A549 (cell line): ENCODE measurements at regions not wholly inside any gene's neighbourhood (a gene's known extent, or its start where the extent isn't known, plus 50 kb on each side); places are given as distances from the start of the nearest gene placed in this dataset.

ENCODE experiments used
- CHD2 ChIP-seq: fragments of 150-350 bp; IDR thresholded peaks from 2 replicates; pipeline ENCODE4 v1.6.1; 2014; ENCODE audit warnings: low read length; ENCODE audit not compliant: partially characterized antibody
- GATA3 ChIP-seq: IDR thresholded peaks from 2 replicates; pipeline ENCODE4 v1.6.1; 2012; ENCODE audit warnings: borderline replicate concordance
- NFE2L2 ChIP-seq: fragments of 150-350 bp; conservative IDR thresholded peaks from 2 replicates; pipeline ENCODE4 v1.6.1; 2014; ENCODE audit warnings: low read length
- TF ChIP-seq, protein P1 (sequence below): fragments of 250-450 bp; sonication (Bioruptor Pico); IDR thresholded peaks from 2 replicates; pipeline ENCODE4 v1.5.0; 2021; ENCODE audit warnings: mild to moderate bottlenecking, moderate library complexity, borderline replicate concordance
- TF ChIP-seq, protein P2 (sequence below): fragments of >200 bp; sonication (Bioruptor Twin); formaldehyde crosslinking; IDR thresholded peaks from 3 replicates; pipeline ENCODE4 v1.5.1; 2016

DNA sequence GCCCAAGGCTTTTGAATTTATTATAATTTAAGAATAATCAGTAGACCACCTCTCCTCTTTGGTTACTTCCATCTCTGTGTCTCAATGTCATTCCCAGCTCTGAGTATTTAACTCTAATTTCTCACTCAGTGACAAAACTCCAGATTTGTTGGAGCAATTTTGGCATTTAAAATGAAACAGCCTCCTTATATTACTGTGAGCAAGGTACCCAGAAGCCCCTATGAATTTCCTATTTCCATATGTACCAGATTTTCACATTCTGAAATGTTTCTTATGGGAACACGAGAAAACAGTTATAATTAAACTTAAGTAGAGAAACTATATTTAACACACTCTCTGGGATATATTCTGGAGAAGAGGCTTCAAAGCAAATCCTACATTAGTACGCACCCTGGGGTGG lies 285.4 kb upstream of the CDH8 start:
- TF ChIP-seq, protein P1, sequence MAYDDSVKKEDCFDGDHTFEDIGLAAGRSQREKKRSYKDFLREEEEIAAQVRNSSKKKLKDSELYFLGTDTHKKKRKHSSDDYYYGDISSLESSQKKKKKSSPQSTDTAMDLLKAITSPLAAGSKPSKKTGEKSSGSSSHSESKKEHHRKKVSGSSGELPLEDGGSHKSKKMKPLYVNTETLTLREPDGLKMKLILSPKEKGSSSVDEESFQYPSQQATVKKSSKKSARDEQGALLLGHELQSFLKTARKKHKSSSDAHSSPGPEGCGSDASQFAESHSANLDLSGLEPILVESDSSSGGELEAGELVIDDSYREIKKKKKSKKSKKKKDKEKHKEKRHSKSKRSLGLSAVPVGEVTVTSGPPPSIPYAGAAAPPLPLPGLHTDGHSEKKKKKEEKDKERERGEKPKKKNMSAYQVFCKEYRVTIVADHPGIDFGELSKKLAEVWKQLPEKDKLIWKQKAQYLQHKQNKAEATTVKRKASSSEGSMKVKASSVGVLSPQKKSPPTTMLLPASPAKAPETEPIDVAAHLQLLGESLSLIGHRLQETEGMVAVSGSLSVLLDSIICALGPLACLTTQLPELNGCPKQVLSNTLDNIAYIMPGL (CRISPR knock-in tag), result no peak
- TF ChIP-seq CHD2, result no peak
- TF ChIP-seq GATA3, result no peak
- TF ChIP-seq, protein P2, sequence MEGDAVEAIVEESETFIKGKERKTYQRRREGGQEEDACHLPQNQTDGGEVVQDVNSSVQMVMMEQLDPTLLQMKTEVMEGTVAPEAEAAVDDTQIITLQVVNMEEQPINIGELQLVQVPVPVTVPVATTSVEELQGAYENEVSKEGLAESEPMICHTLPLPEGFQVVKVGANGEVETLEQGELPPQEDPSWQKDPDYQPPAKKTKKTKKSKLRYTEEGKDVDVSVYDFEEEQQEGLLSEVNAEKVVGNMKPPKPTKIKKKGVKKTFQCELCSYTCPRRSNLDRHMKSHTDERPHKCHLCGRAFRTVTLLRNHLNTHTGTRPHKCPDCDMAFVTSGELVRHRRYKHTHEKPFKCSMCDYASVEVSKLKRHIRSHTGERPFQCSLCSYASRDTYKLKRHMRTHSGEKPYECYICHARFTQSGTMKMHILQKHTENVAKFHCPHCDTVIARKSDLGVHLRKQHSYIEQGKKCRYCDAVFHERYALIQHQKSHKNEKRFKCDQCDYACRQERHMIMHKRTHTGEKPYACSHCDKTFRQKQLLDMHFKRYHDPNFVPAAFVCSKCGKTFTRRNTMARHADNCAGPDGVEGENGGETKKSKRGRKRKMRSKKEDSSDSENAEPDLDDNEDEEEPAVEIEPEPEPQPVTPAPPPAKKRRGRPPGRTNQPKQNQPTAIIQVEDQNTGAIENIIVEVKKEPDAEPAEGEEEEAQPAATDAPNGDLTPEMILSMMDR, result no peak
- TF ChIP-seq NFE2L2, result no peak
